Activated T-helper 1 cell treated with anti-CD3 and anti-CD28 coated beads, Interleukin-12 subunit alpha, Interleukin-12 subunit beta, Interleukin-2, Interleukin-4 antibody, amounts not matched to agents 30 ng/mL and 10 ng/mL and 1 ng/mL, durations not matched to agents 14 hours and 24 hours and 36 hours (primary cell): ENCODE measurements at regions not wholly inside any gene's neighbourhood (a gene's known extent, or its start where the extent isn't known, plus 50 kb on each side); places are given as distances from the start of the nearest gene placed in this dataset.
"Not testable (repeated sequence)": the region's sequence is repeated elsewhere in the genome, so short reads cannot be mapped to it uniquely, and the experiment has no call there.

Experiments
- DNase-seq: peaks from one replicate; pipeline ENCODE4 v3.0.0; 2021; ENCODE audit warnings: low spot score
- H3K27ac Mint-ChIP-seq: one replicate; pipeline ENCODE4 v1.8.0; 2021; ENCODE audit warnings: mild to moderate bottlenecking, mixed read lengths
- H3K27me3 Mint-ChIP-seq: one replicate; pipeline ENCODE4 v1.8.0; 2022; ENCODE audit warnings: mild to moderate bottlenecking, moderate library complexity, mixed read lengths; ENCODE audit not compliant: insufficient read depth
- H3K36me3 Mint-ChIP-seq: one replicate; pipeline ENCODE4 v1.8.0; 2021; ENCODE audit warnings: low read depth, mixed read lengths
- H3K4me1 Mint-ChIP-seq: one replicate; pipeline ENCODE4 v1.8.0; 2021; ENCODE audit warnings: low read depth, mixed read lengths
- H3K4me3 Mint-ChIP-seq: one replicate; pipeline ENCODE4 v1.8.0; 2021; ENCODE audit warnings: mild to moderate bottlenecking, moderate library complexity, mixed read lengths
- H3K9me3 Mint-ChIP-seq: one replicate; pipeline ENCODE4 v1.8.0; 2021; ENCODE audit warnings: mixed read lengths
- intact Hi-C: fragments of 100-400 bp; cut with micrococcal nuclease; formaldehyde crosslinking; loops from one replicate; pipeline ENCODE4 v1.15.1; 2024

DNA sequence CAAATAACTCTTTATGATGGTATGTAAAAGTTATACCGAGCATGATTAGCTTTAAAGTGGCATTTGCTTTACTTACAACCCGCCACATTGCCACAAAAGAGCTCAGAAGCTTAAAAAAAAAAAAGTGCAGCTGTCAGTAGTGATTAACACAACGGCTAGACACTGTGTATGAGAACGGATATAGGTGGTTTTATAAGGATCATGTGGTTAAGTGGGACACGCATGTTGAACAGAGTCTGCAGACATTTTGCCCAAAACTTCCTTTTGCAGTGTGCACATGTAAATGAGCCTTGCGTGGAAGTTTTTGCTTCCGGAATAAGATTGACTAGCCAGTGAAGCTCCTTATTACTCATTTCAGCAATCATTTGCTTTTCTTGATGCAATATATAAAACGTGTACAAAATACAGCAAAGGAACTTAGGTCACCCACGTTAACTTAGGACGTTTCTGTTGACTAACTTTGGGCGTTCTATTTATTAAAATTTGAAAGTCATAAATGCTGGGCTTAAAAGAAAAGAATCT lies 58.7 kb upstream of the RGS1 start:
- peaks cover 4% of the 10 kb centered on the region for H3K27me3 Mint-ChIP-seq

GRCh38 chr1:192517716-192518355 lies 57.7 kb upstream of the RGS1 start:
- H3K36me3 Mint-ChIP-seq, H3K9me3 Mint-ChIP-seq, H3K27me3 Mint-ChIP-seq, DNase-seq, H3K4me3 Mint-ChIP-seq: not testable (repeated sequence)
- intact Hi-C loops = loop anchor here (1.0 to 5.0 kb wide), 10 partner anchors 21 to 1019 kb away; partner anchors contain the start of genes CDC73 and RGS1
- Mint-ChIP-seq H3K4me1 (peaks cover 56% of the 10 kb centered on the region), H3K27ac (peak overlapping the region; percentile 92)

More for the DNA sequence above, 58.7 kb upstream of the RGS1 start:
- Mint-ChIP-seq H3K4me3 (peak overlapping the region; percentile 79), H3K9me3 (no peaks in the 10 kb centered on the region), H3K36me3 (peaks cover 2% of the 10 kb centered on the region), H3K4me1 (peaks cover 58% of the 10 kb centered on the region), H3K27ac (peak overlapping the region; percentile 92)
- intact Hi-C loops = loop anchor here (1.0 to 5.0 kb wide), 11 partner anchors 14 to 1020 kb away; partner anchors contain the start of genes CDC73 and RGS1
- peak; percentile 67 for DNase-seq

GRCh38 chr1:192518700-192519099 lies 56.9 kb upstream of the RGS1 start:
- DNase-seq = no peak
- intact Hi-C loops = loop anchor here (5.0 kb wide), 1 partner anchor 604 kb away; the partner anchor contains the start of gene CDC73
- H3K4me1 Mint-ChIP-seq = peaks cover 50% of the 10 kb centered on the region

DNA sequence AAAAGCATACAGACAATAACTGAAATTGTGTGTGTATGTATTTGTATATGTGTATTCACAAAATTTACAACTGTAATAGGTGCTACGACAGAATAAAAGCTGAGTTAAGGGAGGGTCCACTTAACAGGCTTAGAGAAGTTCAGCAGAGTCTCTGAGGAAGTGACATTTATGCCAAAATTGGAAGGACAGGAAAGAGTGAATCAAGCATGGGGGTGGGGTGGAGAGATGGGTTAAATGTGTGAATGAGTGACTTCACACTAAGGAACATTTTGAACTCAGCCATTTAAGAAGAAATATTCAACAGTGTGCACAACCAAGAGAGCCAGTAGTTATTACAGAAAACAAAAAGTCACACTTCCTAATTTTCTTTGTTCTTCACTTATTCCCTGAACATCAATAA lies 53.8 kb upstream of the RGS1 start:
- Mint-ChIP-seq H3K4me1 (peaks cover 47% of the 10 kb centered on the region), H3K36me3 (peaks cover 5% of the 10 kb centered on the region), H3K4me3 (peak overlapping the region; percentile 1), H3K27me3 (peaks cover 1% of the 10 kb centered on the region), H3K27ac (peak overlapping the region; percentile 5), H3K9me3 (no peaks in the 10 kb centered on the region)
- no peak for DNase-seq
- intact Hi-C loops = loop anchor here (1.0 kb wide), 1 partner anchor 9 kb away; no protein-coding TSS in a partner anchor

More at GRCh38 chr1:192518700-192519099, 56.9 kb upstream of the RGS1 start:
- Mint-ChIP-seq H3K4me3 (no peak overlapping the region), H3K27me3 (peaks cover 1% of the 10 kb centered on the region), H3K36me3 (no peaks in the 10 kb centered on the region), H3K9me3 (no peaks in the 10 kb centered on the region), H3K27ac (no peak overlapping the region)

DNA sequence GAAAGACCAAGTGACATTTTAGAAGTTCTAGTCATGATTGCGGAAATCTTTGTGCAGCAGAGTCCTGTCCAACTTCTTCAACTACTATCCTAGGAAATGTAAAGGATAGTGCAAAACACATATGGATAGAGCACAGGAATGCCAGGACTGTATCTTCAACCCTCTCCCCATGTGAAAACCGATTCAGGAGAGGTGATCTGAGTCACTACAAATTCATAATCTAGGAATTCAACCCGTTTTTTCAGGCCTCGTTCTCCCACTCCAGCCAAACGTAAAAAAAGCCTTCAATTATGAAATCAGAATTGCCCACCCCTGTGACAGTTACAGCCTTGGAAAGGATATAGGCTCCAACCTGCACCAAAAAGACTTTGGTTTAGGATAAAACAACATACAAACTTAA lies 52.9 kb upstream of the RGS1 start:
- H3K27me3 Mint-ChIP-seq = no peaks in the 10 kb centered on the region
- peaks cover 37% of the 10 kb centered on the region for H3K4me1 Mint-ChIP-seq
- peaks cover 5% of the 10 kb centered on the region for H3K36me3 Mint-ChIP-seq
- intact Hi-C loops = no loop called here
- H3K9me3 Mint-ChIP-seq = no peaks in the 10 kb centered on the region
- no peak overlapping the region for H3K27ac Mint-ChIP-seq
- H3K4me3 Mint-ChIP-seq = no peak overlapping the region
- no peak for DNase-seq

DNA sequence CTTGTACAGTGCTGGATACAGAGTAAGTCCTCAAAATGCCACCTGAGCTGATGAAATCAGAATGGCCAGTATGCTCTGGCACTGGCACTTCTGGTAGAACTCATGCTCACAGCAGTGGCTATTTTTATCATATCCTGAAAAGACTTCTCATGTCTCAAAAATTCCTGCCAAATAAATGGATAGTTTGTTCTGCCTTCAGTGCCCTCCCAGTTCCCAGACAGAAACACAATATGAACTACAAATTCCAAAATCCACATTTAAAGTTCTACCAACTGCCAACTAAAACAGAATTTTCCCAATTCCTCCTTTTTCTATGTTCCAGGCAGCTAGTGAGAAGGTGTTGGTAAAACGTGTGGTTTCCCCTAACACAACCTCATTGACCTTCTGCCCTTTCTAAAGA lies 51.4 kb upstream of the RGS1 start:
- DNase-seq = no peak
- H3K4me1 Mint-ChIP-seq = peaks cover 42% of the 10 kb centered on the region
- H3K36me3 Mint-ChIP-seq = peaks cover 5% of the 10 kb centered on the region
- H3K9me3 Mint-ChIP-seq = no peaks in the 10 kb centered on the region
- intact Hi-C loops = no loop called here
- H3K4me3 Mint-ChIP-seq = no peak overlapping the region
- no peak overlapping the region for H3K27ac Mint-ChIP-seq
- H3K27me3 Mint-ChIP-seq = peaks cover 2% of the 10 kb centered on the region
